Suprapubic skin (tissue), 4 donors: ENCODE measurements at regions not wholly inside any gene's neighbourhood (a gene's known extent, or its start where the extent isn't known, plus 50 kb on each side); places are given as distances from the start of the nearest gene placed in this dataset.

ENCODE experiments used
- POLR2A ChIP-seq, 2 donors: fragments of 450-650 bp; IDR thresholded peaks; one replicate each; pipeline ENCODE4 v1.6.1; 2017; ENCODE audit warnings: antibody characterized with exemption in 2 of 2, mild to moderate bottlenecking in 2 of 2, moderate library complexity in 2 of 2
- POLR2AphosphoS5 ChIP-seq, 3 donors: sonication (generic); formaldehyde crosslinking; IDR thresholded peaks; one replicate each; pipeline ENCODE4 v1.6.1; 2017; ENCODE audit warnings: antibody characterized with exemption in 3 of 3
- TF ChIP-seq, protein P1 (sequence below), 2 donors: fragments of 200-600 bp in 1 of 2; fragments of 450-650 bp in 1 of 2; sonication (generic) in 1 of 2; IDR thresholded peaks; one replicate each; pipeline ENCODE4 v1.5.1; 2016 to 2019; ENCODE audit warnings: antibody characterized with exemption in 2 of 2, mild to moderate bottlenecking in 1 of 2, moderate library complexity in 1 of 2

DNA sequence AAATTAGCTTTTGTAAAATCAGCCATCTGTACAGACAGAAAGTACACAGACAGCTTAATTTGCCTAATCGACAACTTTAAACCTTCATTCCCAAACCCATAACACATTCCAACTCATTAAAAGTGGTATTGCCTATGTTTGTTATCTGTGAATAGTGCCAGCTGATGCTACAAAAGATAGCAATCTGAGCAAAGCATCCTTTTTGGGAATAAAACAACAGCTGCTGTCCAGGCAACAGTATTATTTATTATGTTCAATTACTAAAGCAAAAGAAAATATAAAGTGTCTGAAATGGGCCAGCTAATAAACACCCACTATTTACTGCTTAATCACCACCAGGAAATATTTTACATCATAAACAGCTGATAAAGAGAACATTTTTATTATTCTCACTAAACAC is 134.8 kb upstream of the ABI3BP start:
- TF ChIP-seq, protein P1, sequence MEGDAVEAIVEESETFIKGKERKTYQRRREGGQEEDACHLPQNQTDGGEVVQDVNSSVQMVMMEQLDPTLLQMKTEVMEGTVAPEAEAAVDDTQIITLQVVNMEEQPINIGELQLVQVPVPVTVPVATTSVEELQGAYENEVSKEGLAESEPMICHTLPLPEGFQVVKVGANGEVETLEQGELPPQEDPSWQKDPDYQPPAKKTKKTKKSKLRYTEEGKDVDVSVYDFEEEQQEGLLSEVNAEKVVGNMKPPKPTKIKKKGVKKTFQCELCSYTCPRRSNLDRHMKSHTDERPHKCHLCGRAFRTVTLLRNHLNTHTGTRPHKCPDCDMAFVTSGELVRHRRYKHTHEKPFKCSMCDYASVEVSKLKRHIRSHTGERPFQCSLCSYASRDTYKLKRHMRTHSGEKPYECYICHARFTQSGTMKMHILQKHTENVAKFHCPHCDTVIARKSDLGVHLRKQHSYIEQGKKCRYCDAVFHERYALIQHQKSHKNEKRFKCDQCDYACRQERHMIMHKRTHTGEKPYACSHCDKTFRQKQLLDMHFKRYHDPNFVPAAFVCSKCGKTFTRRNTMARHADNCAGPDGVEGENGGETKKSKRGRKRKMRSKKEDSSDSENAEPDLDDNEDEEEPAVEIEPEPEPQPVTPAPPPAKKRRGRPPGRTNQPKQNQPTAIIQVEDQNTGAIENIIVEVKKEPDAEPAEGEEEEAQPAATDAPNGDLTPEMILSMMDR (IDR thresholded peaks at IDR 0.05) = no peak
- TF ChIP-seq POLR2A (IDR thresholded peaks at IDR 0.05) = no peak
- TF ChIP-seq POLR2AphosphoS5 (IDR thresholded peaks at IDR 0.05) = no peak
